GM23338 (cell line): ENCODE measurements at regions not wholly inside any gene's neighbourhood (a gene's known extent, or its start where the extent isn't known, plus 50 kb on each side); places are given as distances from the start of the nearest gene placed in this dataset.

Experiments
- CREB1 ChIP-seq: fragments of 250-450 bp; sonication (Bioruptor Pico); IDR thresholded peaks from 2 replicates; pipeline ENCODE4 v1.5.0; 2020; ENCODE audit warnings: low read depth, mild to moderate bottlenecking, moderate library complexity
- ETS1 ChIP-seq: IDR thresholded peaks from 2 replicates; pipeline ENCODE4 v1.6.1; 2016; ENCODE audit warnings: antibody characterized with exemption
- EZH2 ChIP-seq: fragments of 200-600 bp; sonication (generic); IDR thresholded peaks from one replicate; pipeline ENCODE4 v1.8.0; 2017; ENCODE audit warnings: antibody characterized with exemption, mild to moderate bottlenecking, low read depth; ENCODE audit not compliant: unreplicated experiment
- POLR2AphosphoS5 ChIP-seq: IDR thresholded peaks from 2 replicates; pipeline ENCODE4 v1.6.1; 2016; ENCODE audit warnings: antibody characterized with exemption, low read depth
- REST ChIP-seq: IDR thresholded peaks from one replicate; pipeline ENCODE4 v1.6.1; 2018; ENCODE audit warnings: antibody characterized with exemption; ENCODE audit not compliant: unreplicated experiment
- ZNF114 ChIP-seq: fragments of 250-450 bp; sonication (Bioruptor Pico); IDR thresholded peaks from 2 replicates; pipeline ENCODE4 v1.5.0; 2020; ENCODE audit warnings: mild to moderate bottlenecking, moderate library complexity
- ZNF331 ChIP-seq: fragments of 250-450 bp; sonication (Bioruptor Pico); IDR thresholded peaks from 2 replicates; pipeline ENCODE4 v1.5.0; 2020; ENCODE audit warnings: low read depth, mild to moderate bottlenecking, moderate library complexity
- ZNF462 ChIP-seq: fragments of 250-450 bp; sonication (Bioruptor Pico); IDR thresholded peaks from 2 replicates; pipeline ENCODE4 v1.5.0; 2020; ENCODE audit warnings: mild to moderate bottlenecking, moderate library complexity

DNA sequence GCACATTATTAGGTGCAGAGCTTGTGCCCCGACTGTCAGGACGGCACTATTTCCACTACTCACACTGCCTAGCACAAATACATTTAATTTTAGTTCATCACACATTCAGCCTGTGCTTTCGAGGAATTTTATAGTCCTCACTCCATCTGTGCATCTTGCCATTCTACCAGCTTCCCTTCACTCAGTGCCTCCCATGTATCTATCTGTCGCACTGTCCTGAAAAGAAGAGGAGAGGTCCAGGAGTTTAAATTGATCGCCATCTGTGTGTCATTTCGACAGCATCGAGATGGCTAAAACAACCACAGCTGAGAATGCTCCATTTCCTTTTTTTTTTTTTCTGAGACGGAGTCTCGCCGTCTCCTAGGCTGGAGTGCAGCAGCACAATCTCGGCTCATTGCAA lies 97.6 kb upstream of the FOXN3 start (continued):
- TF ChIP-seq ZNF462 = no peak
- TF ChIP-seq ETS1 = no peak
- no peak for TF ChIP-seq ZNF114 (CRISPR knock-in tag)
- no peak for TF ChIP-seq REST
- TF ChIP-seq CREB1 (CRISPR knock-in tag) = no peak
- no peak for TF ChIP-seq POLR2AphosphoS5
- no peak for TF ChIP-seq EZH2
- no peak for TF ChIP-seq ZNF331
